ENCODE measurements at regions not wholly inside any gene's neighbourhood (a gene's known extent, or its start where the extent isn't known, plus 50 kb on each side); places are given as distances from the start of the nearest gene placed in this dataset.

- no peak for ATAC-seq
- Histone ChIP-seq H2AFZ (ENCODE audit: low read depth, low read length, poor library complexity, severe bottlenecking) (no peak overlapping the region), H3K4me2 (ENCODE audit: low read length) (no peak overlapping the region), H3K4me3 (replicated peaks in 1 of 2; ENCODE audit: low read depth in 1 of 2, low read length in 2 of 2) (no peak overlapping the region), H3K9me3 (ENCODE audit: control insufficient read depth in 1 of 2, insufficient read depth in 1 of 2, low read depth in 1 of 2, low read length in 2 of 2) (no peaks in the 10 kb centered on the region; a peak in 2 of 4 replicates), H4K20me1 (ENCODE audit: insufficient read depth) (no peaks in the 10 kb centered on the region), H3K9ac (ENCODE audit: low read length) (no peak overlapping the region), H3K27me3 (ENCODE audit: insufficient read depth, low read length) (no peaks in the 10 kb centered on the region), H3K36me3 (ENCODE audit: control insufficient read depth in 1 of 2, insufficient read depth in 2 of 2, low read length in 2 of 2) (no peaks in the 10 kb centered on the region), H3K79me2 (ENCODE audit: insufficient read depth, low read length) (no peaks in the 10 kb centered on the region), H3K9me2 (ENCODE audit: insufficient read depth) (no peaks in the 10 kb centered on the region), H3K4me1 (ENCODE audit: control insufficient read depth in 1 of 2, insufficient read depth in 2 of 2, low read length in 2 of 2) (no peaks in the 10 kb centered on the region), H3K27ac (ENCODE audit: low read depth, low read length) (no peak overlapping the region)
- ChIA-PET RAD21 (ENCODE audit: low non-redundant PET in 1 of 2, low total read pairs in 2 of 2, uncharacterized antibody in 2 of 2, unreplicated experiment in 2 of 2) (no interaction called here), CTCF (no interaction called here), POLR2A (no interaction called here)
- DNase-seq (ENCODE audit: low read depth, low spot score) = no peak
- no TSS peak for BruUV-seq (replicated peaks)
- TF ChIP-seq SRF (IDR thresholded peaks at IDR 0.05; ENCODE audit: low read depth) (no peak), TCF7L2 (IDR thresholded peaks at IDR 0.05; ENCODE audit: borderline replicate concordance, extremely low read depth, insufficient read depth, insufficient read length) (no peak), EZH2phosphoT487 (IDR thresholded peaks at IDR 0.05; ENCODE audit: borderline replicate concordance) (no peak), POLR2AphosphoS5 (IDR thresholded peaks at IDR 0.05; ENCODE audit: low read depth, low read length) (no peak), ELF1 (IDR thresholded peaks at IDR 0.05; ENCODE audit: borderline replicate concordance, low read depth) (no peak), JUND (IDR thresholded peaks at IDR 0.05) (no peak), CBX3 (IDR thresholded peaks at IDR 0.05; ENCODE audit: low read depth) (no peak), EZH2 (IDR thresholded peaks at IDR 0.05) (no peak)
- intact Hi-C loops (cut with micrococcal nuclease) = no loop called here
Observed at GRCh38 chr10:9222917-9223316, 1168.4 kb downstream of the GATA3 start.

DNA sequence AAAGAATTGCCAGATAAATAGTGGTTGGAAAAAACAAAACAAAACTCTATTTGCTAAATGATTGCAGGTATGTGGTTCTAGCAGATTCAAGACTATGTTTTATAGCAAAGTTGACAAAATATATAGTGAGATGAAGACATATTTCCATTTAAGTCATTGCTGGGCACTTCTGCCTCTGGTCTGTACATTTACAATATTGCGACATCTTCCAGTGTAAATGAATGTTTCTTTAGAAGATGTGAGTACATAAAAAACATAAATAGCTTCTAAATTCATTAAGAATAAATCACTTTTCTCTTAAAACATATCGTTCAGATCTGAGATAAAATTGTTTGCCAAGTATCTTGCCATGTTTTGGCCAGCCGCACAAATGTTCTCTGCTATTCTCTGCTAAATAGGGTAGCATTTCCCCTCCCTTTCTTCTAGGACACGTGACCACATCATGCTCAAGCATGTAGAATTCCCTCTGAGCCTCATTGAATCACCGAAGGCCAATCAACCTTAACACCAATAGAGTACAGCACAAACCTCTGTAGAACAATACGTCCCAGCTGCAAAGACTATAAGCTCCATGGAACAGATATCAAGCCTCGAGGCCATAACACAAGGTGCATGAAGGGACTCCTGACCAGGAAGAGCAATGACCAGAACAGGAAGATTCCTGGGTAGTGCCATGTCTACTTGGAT, 1173.3 kb downstream of the GATA3 start:
- no peaks in the 10 kb centered on the region for H3K79me2 ChIP-seq (ENCODE audit: insufficient read depth, low read length)
- H3K9me3 ChIP-seq (ENCODE audit: control insufficient read depth in 1 of 2, insufficient read depth in 1 of 2, low read depth in 1 of 2, low read length in 2 of 2) = peaks cover 0 to 15% of the 10 kb centered on the region in 2 experiments; a peak in 2 of 4 replicates
- ChIA-PET POLR2A (no interaction called here), RAD21 (ENCODE audit: low non-redundant PET in 1 of 2, low total read pairs in 2 of 2, uncharacterized antibody in 2 of 2, unreplicated experiment in 2 of 2) (no interaction called here), CTCF (no interaction called here)
- BruUV-seq (replicated peaks) = no TSS peak
- no peak overlapping the region for H3K4me2 ChIP-seq (ENCODE audit: low read length)
- DNase-seq (ENCODE audit: low read depth, low spot score) = no peak
- intact Hi-C loops (cut with micrococcal nuclease) = no loop called here
- H3K27ac ChIP-seq (ENCODE audit: low read depth, low read length) = no peak overlapping the region
- H3K36me3 ChIP-seq (ENCODE audit: control insufficient read depth in 1 of 2, insufficient read depth in 2 of 2, low read length in 2 of 2) = no peaks in the 10 kb centered on the region
- H3K27me3 ChIP-seq (ENCODE audit: insufficient read depth, low read length) = no peaks in the 10 kb centered on the region
- TF ChIP-seq ZFX (IDR thresholded peaks at IDR 0.05) (no peak), POLR2AphosphoS5 (IDR thresholded peaks at IDR 0.05; ENCODE audit: low read depth, low read length) (no peak), EZH2 (IDR thresholded peaks at IDR 0.05) (no peak), SP1 (IDR thresholded peaks at IDR 0.05; ENCODE audit: low read depth) (no peak), FOSL1 (IDR thresholded peaks at IDR 0.05; ENCODE audit: low read depth) (no peak), ELF1 (IDR thresholded peaks at IDR 0.05; ENCODE audit: borderline replicate concordance, low read depth) (no peak), POLR2A (IDR thresholded peaks at IDR 0.05; ENCODE audit: borderline replicate concordance, extremely low read depth, insufficient read depth, insufficient read length) (no peak), MAX (IDR thresholded peaks at IDR 0.05) (no peak)
- TF ChIP-seq, protein P1, sequence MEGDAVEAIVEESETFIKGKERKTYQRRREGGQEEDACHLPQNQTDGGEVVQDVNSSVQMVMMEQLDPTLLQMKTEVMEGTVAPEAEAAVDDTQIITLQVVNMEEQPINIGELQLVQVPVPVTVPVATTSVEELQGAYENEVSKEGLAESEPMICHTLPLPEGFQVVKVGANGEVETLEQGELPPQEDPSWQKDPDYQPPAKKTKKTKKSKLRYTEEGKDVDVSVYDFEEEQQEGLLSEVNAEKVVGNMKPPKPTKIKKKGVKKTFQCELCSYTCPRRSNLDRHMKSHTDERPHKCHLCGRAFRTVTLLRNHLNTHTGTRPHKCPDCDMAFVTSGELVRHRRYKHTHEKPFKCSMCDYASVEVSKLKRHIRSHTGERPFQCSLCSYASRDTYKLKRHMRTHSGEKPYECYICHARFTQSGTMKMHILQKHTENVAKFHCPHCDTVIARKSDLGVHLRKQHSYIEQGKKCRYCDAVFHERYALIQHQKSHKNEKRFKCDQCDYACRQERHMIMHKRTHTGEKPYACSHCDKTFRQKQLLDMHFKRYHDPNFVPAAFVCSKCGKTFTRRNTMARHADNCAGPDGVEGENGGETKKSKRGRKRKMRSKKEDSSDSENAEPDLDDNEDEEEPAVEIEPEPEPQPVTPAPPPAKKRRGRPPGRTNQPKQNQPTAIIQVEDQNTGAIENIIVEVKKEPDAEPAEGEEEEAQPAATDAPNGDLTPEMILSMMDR (IDR thresholded peaks at IDR 0.05 in 2 of 3, conservative IDR thresholded peaks at IDR 0.05 in 1 of 3; ENCODE audit: borderline replicate concordance in 1 of 3, insufficient read depth in 1 of 3, low read depth in 2 of 3, low read length in 2 of 3) = no peak
- TF ChIP-seq, protein P2, sequence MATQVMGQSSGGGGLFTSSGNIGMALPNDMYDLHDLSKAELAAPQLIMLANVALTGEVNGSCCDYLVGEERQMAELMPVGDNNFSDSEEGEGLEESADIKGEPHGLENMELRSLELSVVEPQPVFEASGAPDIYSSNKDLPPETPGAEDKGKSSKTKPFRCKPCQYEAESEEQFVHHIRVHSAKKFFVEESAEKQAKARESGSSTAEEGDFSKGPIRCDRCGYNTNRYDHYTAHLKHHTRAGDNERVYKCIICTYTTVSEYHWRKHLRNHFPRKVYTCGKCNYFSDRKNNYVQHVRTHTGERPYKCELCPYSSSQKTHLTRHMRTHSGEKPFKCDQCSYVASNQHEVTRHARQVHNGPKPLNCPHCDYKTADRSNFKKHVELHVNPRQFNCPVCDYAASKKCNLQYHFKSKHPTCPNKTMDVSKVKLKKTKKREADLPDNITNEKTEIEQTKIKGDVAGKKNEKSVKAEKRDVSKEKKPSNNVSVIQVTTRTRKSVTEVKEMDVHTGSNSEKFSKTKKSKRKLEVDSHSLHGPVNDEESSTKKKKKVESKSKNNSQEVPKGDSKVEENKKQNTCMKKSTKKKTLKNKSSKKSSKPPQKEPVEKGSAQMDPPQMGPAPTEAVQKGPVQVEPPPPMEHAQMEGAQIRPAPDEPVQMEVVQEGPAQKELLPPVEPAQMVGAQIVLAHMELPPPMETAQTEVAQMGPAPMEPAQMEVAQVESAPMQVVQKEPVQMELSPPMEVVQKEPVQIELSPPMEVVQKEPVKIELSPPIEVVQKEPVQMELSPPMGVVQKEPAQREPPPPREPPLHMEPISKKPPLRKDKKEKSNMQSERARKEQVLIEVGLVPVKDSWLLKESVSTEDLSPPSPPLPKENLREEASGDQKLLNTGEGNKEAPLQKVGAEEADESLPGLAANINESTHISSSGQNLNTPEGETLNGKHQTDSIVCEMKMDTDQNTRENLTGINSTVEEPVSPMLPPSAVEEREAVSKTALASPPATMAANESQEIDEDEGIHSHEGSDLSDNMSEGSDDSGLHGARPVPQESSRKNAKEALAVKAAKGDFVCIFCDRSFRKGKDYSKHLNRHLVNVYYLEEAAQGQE (IDR thresholded peaks at IDR 0.05; ENCODE audit: low read depth) = no peak
- no peak overlapping the region for H3K9ac ChIP-seq (ENCODE audit: low read length)
- H3K9me2 ChIP-seq (ENCODE audit: insufficient read depth) = no peaks in the 10 kb centered on the region
- H2AFZ ChIP-seq (ENCODE audit: low read depth, low read length, poor library complexity, severe bottlenecking) = no peak overlapping the region
- H3K4me1 ChIP-seq (ENCODE audit: control insufficient read depth in 1 of 2, insufficient read depth in 2 of 2, low read length in 2 of 2) = no peaks in the 10 kb centered on the region
- H3K4me3 ChIP-seq (replicated peaks in 1 of 2; ENCODE audit: low read depth in 1 of 2, low read length in 2 of 2) = no peak overlapping the region
- H4K20me1 ChIP-seq (ENCODE audit: insufficient read depth) = no peaks in the 10 kb centered on the region
- ATAC-seq = no peak

Measured in HCT116 (cell line).